ENCODE measurements at regions not wholly inside any gene's neighbourhood (a gene's known extent, or its start where the extent isn't known, plus 50 kb on each side); places are given as distances from the start of the nearest gene placed in this dataset.
A peak's percentile ranks its signal among the peaks of the same experiment; 100 is the strongest.

DNA sequence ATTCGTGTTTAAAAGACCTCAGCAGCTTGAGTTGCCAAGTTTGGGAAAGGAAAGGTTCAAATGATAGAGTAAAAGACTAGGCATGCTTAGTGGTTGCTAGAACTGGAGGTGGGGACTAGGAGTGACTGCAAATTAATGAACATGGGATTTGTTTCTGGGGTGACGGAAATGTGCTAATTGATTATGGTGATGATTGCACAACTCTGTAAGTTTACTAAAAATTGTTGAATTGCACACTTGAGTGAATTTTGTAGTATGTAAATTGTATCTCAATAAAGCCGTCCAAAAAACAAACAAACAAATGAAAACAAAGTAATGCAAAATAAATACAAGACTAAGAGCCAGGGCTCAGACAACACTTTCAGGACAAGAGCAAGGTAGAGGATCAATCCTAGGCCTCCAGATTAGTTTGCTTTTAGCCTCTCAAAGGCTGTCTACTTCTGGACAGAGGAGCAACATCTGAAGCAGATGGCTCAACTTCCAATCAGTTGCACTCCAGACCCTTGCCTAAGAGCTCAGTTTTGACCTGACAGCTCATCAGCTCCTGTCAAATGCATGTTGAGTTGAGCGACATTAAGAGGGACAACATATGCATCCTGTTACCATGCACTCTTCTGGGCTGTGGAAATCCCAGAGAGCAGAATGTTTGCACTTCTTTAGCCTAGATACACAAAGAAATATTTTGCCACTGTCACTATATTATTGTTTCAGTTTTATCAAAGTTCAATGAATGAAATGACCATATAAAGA lies 111.2 kb upstream of the ASIC2 start:
- DNase-seq (ENCODE audit: low read depth) = no peak

DNA sequence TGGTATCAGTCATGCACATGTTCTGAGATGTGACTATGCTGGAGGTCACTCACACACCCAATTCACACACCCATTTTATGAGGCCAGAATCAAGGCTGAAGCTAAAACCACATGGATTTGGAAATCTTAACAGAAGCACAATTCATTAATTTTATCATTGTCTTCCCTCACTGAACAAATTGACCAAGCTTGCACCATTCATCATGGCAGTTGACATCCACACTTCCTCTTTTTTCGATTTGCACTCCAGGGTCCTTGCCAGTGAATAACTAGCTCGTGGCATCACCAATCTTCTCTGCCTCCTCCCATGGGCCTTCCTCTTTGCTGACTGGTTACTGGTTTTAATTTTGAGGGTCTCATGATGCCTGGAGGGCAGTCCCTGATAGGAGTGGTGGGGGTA lies 123.0 kb upstream of the ASIC2 start:
- no peak for DNase-seq (ENCODE audit: low read depth)

GRCh38 chr17:33421933-33422332 lies 128.8 kb upstream of the ASIC2 start:
- no peak for DNase-seq (ENCODE audit: low read depth)

DNA sequence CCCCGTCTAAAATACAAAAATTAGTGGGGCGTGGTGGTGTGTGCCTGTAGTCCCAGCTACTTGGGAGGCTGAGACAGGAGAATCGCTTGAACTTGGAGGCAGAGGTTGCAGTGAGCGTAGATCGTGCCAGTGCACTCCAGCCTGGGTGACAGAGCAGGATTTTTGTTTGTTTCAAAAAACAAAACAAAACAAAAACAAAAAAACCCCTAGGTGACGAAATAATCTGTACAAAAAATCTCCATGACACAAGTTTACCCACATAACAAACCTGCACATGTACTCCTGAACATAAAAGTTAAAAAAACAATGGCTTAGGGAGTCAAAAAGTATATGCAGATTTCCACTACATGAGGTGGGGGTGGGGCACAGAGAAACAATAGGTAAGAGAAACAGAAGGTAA lies 140.5 kb upstream of the ASIC2 start:
- DNase-seq (ENCODE audit: low read depth) = no peak

DNA sequence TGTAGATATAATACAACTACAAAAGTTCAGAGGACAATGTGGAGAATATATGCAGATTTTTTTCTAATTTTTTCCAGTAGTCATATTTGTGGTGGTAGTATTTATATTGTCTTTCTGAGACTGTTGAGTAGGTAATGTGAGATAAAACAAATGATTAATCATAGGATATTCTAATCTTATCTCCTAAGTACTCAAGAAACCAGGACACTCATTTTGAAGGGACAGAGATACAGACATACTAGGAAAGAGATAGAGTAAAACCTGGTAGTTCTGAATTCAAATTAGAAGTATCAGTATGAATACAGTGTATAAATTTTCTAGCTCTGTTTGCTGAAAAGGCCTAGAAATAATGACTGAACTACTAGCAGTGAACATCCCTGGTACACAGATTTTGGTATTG lies 141.7 kb upstream of the ASIC2 start:
- DNase-seq (ENCODE audit: low read depth) = no peak

- DNase-seq (ENCODE audit: low read depth) = peak; percentile 85
Observed at GRCh38 chr17:33435721-33436301, 142.7 kb upstream of the ASIC2 start.

- peak; percentile 63 for DNase-seq (ENCODE audit: low read depth)
Observed at GRCh38 chr17:33436321-33436720, 143.2 kb upstream of the ASIC2 start.

- DNase-seq (ENCODE audit: low read depth) = peak; percentile 86
Observed at GRCh38 chr17:33438139-33438538, 145.0 kb upstream of the ASIC2 start.

DNA sequence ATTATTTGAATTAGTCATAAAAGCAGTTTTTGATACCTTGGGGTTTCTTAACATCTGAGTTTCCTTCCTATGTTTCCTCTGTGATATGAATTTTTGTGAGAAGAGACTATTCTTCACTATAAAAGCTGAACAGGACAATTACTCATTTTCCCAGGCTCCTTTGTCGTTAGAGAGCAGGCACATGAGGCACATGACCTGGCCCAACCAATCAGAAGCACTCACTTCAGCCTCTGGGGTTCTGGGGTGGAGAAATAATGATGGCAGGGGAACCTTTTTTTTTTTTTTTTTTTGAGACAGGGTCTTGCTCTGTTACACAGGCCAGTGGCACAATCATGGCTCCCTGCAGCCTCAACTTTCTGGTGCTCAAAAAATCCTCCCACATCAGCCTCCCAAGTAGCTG lies 145.5 kb upstream of the ASIC2 start:
- no peak for DNase-seq (ENCODE audit: low read depth)

DNA sequence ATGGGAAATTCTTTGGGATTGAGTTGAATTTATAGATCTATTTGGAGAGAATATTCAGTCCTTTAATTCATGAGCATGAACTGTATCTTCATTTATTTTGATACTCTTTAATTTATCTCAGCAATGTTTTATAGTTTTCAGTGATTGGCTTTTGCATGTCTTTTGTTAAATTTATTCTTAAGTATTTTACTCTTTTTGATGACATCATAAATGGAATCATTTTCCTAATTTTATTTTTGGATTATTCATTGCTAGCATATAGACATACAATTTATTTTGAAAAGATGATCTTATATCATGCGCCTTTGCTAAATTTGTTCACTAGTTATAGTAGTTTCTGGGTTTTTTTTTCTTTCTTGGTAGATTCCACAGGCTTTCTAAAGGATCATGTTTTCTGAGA lies 149.2 kb upstream of the ASIC2 start:
- DNase-seq (ENCODE audit: low read depth) = no peak

DNA sequence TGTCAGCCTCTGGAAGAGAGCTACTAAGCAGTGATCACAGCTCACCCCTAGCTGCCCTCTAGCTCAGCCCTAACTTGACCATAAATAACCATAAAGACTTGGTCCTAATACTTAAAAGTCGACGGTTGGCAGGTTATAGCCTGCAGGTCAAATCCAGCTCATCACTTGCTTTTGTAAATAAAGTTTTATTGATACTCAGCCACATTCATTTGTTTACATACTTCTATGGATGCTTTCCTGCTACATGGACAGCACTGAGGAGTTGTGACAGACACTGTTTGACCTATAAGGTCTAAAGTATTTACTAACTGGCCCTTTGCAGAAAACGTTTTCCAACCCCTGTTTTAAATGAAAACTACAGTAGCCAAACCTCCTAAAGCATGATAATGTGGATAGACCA lies 151.6 kb upstream of the ASIC2 start:
- DNase-seq (ENCODE audit: low read depth) = no peak

- DNase-seq (ENCODE audit: low read depth) = no peak
Observed at GRCh38 chr17:33447090-33447489, 154.0 kb upstream of the ASIC2 start.

GRCh38 chr17:33451221-33451620 lies 158.1 kb upstream of the ASIC2 start:
- peak; percentile 90 for DNase-seq (ENCODE audit: low read depth)

GRCh38 chr17:33457477-33457876 lies 164.4 kb upstream of the ASIC2 start:
- no peak for DNase-seq (ENCODE audit: low read depth)

DNA sequence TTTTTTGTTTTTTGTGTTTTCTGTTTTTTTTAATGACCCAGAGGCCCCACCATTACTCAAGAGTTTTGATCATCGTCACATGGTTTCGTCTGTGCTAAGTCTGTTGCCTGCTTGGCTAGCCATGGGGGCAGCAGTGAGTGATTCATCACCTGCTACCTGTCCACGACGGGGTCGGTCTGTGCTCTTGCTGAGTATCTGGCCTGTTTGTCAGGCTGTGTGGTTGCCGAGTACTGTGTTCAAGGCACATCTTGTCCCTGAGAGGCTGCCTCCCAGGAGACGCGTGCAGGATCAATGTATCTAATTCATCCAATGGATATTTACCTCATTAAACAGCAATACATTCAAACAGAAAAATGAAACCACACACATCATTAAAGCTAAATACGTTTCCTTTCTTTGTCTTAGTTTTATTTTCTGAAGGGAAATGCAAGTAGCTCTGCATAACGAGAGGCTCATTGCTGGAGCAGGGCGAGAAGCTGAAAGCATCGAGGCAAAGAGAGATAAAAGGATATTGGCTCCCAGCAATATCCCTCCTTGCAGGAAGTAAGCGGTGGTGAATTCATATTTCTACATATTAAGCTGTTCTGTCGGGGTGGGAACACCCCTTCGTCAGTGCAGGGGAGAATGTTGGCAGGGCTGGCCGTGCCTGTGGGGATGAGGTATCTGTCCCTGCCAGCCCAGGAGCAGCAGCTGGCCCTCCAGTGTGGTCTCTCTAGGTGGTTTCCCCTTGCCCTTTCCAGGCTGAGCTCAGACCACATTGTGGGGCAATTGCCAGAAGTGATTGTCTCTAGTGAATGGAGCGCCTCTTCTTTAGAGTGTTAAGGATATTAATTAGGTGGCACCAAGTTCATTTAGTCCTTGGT lies 166.2 kb upstream of the ASIC2 start:
- DNase-seq (ENCODE audit: low read depth) = no peak

- DNase-seq (ENCODE audit: low read depth) = peak; percentile 35
Observed at GRCh38 chr17:33460781-33461450, 167.8 kb upstream of the ASIC2 start.

DNA sequence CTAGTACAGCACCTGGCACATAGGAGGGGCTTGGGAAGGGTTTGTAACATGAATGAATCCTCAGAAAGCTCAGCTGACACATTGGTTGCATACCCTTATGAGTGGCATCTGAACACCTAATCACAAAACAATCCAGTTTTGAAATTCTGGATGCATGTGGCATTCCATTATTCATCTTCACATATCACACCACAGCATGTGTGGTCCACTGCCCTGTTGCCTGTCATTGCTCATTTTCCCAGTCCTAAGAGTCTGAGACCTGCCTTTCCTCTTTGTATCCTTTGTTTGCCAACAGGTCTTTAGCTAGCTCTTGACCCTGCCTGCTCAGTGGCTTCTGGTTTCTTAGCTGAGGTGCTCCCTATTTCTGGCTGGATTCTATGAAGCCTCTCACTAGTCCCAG lies 170.8 kb upstream of the ASIC2 start:
- DNase-seq (ENCODE audit: low read depth) = peak; percentile 74

- peak; percentile 85 for DNase-seq (ENCODE audit: low read depth)
Observed at GRCh38 chr17:33464669-33465280, 171.7 kb upstream of the ASIC2 start.

DNA sequence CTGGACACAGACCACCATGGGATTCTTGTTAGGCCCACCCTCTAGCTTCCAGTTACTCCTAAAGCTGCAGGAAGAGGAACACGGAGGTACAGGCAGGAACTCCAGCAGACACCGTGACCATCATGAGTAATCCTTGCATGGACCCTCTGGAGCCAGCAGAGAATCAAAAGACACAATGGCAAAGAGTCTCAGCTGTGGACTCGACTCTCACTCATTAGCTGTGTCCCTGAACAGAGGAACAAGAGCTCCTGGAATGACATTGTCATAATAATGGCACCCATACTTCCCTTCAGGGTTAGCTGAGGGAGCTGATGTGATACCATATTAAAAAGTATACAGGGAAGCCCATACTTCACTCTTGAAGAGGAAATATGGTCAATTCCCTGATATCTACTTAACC lies 176.3 kb upstream of the ASIC2 start:
- DNase-seq (ENCODE audit: low read depth) = no peak

DNA sequence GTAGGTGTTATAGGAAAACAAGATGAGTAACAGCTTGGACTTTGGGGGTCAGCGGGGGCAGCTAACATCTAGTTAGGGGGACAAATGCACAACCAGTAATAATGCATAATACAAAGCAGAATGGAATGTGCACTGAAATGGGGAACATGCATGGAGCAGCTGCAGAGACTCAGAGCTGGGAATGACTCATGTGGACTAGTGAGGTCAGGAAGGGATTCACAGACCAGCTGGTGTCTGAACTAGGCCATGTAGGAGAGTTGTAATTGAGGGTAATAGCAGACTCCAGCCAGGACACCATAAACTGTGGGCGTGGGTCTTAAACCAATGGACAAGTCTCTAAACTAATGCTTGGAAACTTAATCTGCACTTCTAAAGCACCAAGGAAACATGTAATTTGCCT lies 176.8 kb upstream of the ASIC2 start:
- DNase-seq (ENCODE audit: low read depth) = peak; percentile 93

- no peak for DNase-seq (ENCODE audit: low read depth)
Observed at GRCh38 chr17:33473061-33473460, 180.0 kb upstream of the ASIC2 start.

- no peak for DNase-seq (ENCODE audit: low read depth)
Observed at GRCh38 chr17:33474789-33475188, 181.7 kb upstream of the ASIC2 start.

Measured in amniotic epithelial cell (primary cell).